ENCODE measurements at regions not wholly inside any gene's neighbourhood (a gene's known extent, or its start where the extent isn't known, plus 50 kb on each side); places are given as distances from the start of the nearest gene placed in this dataset.
"Not testable (repeated sequence)": the region's sequence is repeated elsewhere in the genome, so short reads cannot be mapped to it uniquely, and the experiment has no call there.

GRCh38 chr7:76971201-76971600 is 61.0 kb downstream of the SPDYE17 start:
- DNase-seq: not testable (repeated sequence)

- not testable (repeated sequence) for DNase-seq
These were observed 62.3 kb downstream of the SPDYE17 start for GRCh38 chr7:76969892-76970291.

- not testable (repeated sequence) for DNase-seq
These were observed 66.2 kb downstream of the SPDYE17 start for GRCh38 chr7:76965731-76966548.

GRCh38 chr7:76964050-76964449 is 68.1 kb downstream of the SPDYE17 start:
- DNase-seq: not testable (repeated sequence)

- not testable (repeated sequence) for DNase-seq
These were observed 69.1 kb downstream of the SPDYE17 start for GRCh38 chr7:76963061-76963460.

- DNase-seq: not testable (repeated sequence)
These were observed 71.7 kb downstream of the SPDYE17 start for GRCh38 chr7:76960400-76960986.

GRCh38 chr7:76959573-76960399 is 72.4 kb downstream of the SPDYE17 start:
- DNase-seq: not testable (repeated sequence)

GRCh38 chr7:76956531-76956930 is 75.6 kb downstream of the SPDYE17 start:
- not testable (repeated sequence) for DNase-seq

- not testable (repeated sequence) for DNase-seq
These were observed 77.0 kb downstream of the SPDYE17 start for GRCh38 chr7:76955124-76955523.

GRCh38 chr7:76944603-76945002 is 87.6 kb downstream of the SPDYE17 start:
- DNase-seq: not testable (repeated sequence)

GRCh38 chr7:76941809-76942765 is 90.1 kb downstream of the SPDYE17 start:
- not testable (repeated sequence) for DNase-seq

GRCh38 chr7:76937781-76938180 is 94.4 kb downstream of the SPDYE17 start:
- not testable (repeated sequence) for DNase-seq

- not testable (repeated sequence) for DNase-seq
These were observed 94.8 kb downstream of the SPDYE17 start for GRCh38 chr7:76937330-76937729.

GRCh38 chr7:76936346-76936745 is 95.8 kb downstream of the SPDYE17 start:
- not testable (repeated sequence) for DNase-seq

GRCh38 chr7:76934711-76935110 is 97.5 kb downstream of the SPDYE17 start:
- not testable (repeated sequence) for DNase-seq

- not testable (repeated sequence) for DNase-seq
These were observed 99.2 kb downstream of the SPDYE17 start for GRCh38 chr7:76932957-76933356.

- not testable (repeated sequence) for DNase-seq
These were observed 100.7 kb downstream of the SPDYE17 start for GRCh38 chr7:76931441-76931840.

GRCh38 chr7:76930416-76930815 is 101.7 kb downstream of the SPDYE17 start:
- DNase-seq: not testable (repeated sequence)

GRCh38 chr7:76928751-76929150 is 103.4 kb downstream of the SPDYE17 start:
- DNase-seq: not testable (repeated sequence)

- DNase-seq: not testable (repeated sequence)
These were observed 104.3 kb downstream of the SPDYE17 start for GRCh38 chr7:76927741-76928393.

- DNase-seq: not testable (repeated sequence)
These were observed 105.7 kb downstream of the SPDYE17 start for GRCh38 chr7:76926416-76926815.
